Fibroblast of pulmonary artery (primary cell): ENCODE measurements at regions not wholly inside any gene's neighbourhood (a gene's known extent, or its start where the extent isn't known, plus 50 kb on each side); places are given as distances from the start of the nearest gene placed in this dataset.
A peak's percentile ranks its signal among the peaks of the same experiment; 100 is the strongest.
"Not testable (repeated sequence)": the region's sequence is repeated elsewhere in the genome, so short reads cannot be mapped to it uniquely, and the experiment has no call there.

Source experiments
- DNase-seq: peaks from one replicate; pipeline ENCODE4 v3.0.0-alpha.2; 2010; ENCODE audit warnings: low read depth
- H3K4me3 ChIP-seq: replicated peaks from 2 replicates; pipeline ENCODE4 v1.5.1; 2011; ENCODE audit warnings: low read depth, mild to moderate bottlenecking, control low read depth, low read length, moderate library complexity
- TF ChIP-seq, protein P1 (sequence below): IDR thresholded peaks from 2 replicates; pipeline ENCODE4 v1.5.1; 2011; ENCODE audit warnings: mild to moderate bottlenecking, control low read depth, low read length, inconsistent platforms; ENCODE audit errors: missing control alignments

DNA sequence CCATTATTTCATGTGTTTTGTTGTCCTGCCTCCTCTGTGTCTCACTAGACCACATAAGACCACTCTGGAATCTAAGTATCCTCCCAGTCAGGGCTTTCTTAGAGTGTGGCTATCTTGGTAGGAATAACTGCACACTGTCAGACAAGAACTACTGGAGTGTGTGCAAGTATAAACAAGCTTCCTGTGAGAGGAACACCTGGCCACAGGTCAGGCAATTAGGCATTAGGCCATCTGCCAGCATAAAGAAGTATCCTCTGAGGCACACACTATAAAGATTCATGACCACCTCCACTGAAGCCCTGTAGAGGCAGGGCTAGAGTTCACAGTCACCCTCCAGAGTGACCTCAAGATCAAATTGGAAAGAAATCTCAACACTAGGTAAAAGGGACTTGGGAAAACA is 507.0 kb upstream of the PABPC4L start:
- no peak overlapping the region for H3K4me3 ChIP-seq
- TF ChIP-seq, protein P1, sequence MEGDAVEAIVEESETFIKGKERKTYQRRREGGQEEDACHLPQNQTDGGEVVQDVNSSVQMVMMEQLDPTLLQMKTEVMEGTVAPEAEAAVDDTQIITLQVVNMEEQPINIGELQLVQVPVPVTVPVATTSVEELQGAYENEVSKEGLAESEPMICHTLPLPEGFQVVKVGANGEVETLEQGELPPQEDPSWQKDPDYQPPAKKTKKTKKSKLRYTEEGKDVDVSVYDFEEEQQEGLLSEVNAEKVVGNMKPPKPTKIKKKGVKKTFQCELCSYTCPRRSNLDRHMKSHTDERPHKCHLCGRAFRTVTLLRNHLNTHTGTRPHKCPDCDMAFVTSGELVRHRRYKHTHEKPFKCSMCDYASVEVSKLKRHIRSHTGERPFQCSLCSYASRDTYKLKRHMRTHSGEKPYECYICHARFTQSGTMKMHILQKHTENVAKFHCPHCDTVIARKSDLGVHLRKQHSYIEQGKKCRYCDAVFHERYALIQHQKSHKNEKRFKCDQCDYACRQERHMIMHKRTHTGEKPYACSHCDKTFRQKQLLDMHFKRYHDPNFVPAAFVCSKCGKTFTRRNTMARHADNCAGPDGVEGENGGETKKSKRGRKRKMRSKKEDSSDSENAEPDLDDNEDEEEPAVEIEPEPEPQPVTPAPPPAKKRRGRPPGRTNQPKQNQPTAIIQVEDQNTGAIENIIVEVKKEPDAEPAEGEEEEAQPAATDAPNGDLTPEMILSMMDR, result no peak
- no peak for DNase-seq

DNA sequence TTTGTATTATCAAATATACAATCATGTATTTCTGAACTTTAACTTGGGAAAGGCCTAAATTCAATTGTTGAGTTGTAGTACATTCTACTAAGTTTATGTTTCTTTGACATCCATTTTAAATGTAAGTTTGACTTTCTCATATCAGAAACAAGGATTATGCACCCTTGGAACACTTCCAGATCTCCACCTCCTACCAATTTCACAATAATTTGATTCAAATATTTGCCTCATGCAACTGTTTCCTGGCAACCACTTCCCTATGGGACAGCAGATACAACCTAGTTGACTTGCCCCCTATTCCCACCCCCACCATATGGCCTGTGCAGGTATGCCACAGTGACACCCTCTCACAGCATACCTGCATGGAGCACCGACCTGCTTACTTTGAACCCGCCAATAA is 506.4 kb upstream of the PABPC4L start:
- no peak overlapping the region for H3K4me3 ChIP-seq
- peak; percentile 27 for DNase-seq
- TF ChIP-seq, protein P1, result no peak

DNA sequence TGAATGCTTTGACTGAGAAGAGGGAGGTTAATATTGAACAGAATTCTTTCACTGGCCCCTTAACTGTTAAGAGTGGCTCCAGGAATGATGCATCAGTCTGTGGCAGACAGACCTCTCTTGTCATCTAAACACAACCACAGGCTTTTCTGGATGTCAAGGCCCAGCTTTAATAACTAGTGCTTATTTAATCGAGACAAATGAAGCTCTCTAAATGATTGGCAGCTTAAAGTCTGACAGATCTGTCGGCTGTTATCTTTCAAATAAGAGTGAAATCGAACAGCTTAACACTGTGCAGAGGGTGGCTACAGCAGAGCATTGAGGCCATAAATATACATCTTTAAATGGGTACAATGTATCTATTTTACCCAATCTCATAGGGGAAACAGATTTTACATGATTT is 500.8 kb upstream of the PABPC4L start:
- H3K4me3 ChIP-seq, result no peak overlapping the region
- DNase-seq, result no peak
- TF ChIP-seq, protein P1, result no peak

DNA sequence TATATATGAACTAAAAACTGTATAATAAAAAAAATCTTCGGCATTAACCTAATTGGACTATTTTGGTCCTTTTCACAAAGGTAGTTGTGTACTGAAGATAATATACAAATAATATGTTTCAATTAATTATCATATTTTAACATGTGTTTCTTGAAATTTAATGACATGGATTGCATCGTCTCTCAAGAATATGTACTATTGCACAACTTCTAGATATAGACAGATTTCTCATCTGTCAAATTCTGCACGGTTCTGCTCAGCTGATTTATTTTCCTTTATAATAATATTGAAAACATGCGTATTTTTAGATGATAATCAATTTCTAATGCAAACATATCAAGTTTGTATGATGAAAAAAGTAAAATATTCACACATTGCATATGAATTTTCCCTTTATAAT is 498.7 kb upstream of the PABPC4L start:
- TF ChIP-seq, protein P1, result no peak
- no peak overlapping the region for H3K4me3 ChIP-seq
- no peak for DNase-seq

DNA sequence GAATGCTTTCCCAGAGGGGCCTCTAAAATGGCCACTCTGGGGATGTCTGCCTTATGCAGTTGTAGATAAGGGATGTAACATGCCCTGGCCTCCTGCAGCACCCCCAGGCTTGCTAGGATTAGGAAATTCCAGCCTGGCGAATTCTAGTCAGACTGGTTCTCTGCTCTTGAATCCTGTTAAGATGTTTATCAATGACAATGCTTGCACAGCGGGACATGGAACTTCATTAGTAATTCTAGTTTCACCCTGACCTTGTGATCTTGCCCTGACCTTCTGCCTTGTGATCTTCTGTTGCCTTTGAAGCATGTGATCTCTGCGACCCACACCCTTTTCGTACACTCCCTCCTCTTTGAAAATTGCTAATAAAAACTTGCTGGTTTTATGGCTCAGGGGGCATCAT is 497.2 kb upstream of the PABPC4L start:
- not testable (repeated sequence) for DNase-seq, H3K4me3 ChIP-seq

DNA sequence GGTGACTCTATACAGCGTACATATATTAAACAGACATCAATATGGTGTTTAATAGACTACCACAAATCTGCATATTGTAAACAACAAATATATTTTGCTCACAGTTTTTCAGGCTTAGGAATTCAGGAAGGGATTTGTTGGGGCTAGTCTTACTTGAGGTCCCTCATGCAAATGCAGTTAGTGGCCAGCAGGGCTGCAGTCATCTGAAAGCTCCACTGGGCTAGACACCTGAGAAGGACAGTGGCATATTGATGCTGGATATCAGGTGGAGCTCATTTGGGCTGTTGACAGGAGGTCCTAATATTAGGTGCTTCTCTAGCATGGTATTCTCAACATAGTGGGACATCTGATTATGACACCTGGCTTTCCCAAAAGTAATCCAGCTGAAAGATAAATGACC is 493.8 kb upstream of the PABPC4L start:
- DNase-seq, result no peak
- no peak overlapping the region for H3K4me3 ChIP-seq
- TF ChIP-seq, protein P1, result no peak

DNA sequence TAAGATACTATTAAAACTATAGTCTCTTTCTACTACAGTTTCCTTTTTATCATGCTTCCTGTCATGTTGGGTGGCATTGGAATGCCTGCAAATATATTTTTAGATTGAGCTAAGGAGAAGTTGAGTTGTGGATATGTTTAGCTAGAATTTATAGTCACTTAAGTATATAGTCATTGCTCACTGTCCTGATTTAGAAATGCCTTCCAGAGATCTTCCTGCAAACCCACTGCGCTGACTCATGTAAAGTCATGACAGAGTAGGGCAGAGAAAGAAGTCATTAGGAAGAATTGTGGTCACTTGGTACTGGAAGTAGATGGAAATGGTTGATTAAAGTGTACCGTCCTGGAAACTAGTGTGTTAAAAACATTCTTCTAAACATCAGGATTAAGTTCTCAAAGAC is 490.3 kb upstream of the PABPC4L start:
- TF ChIP-seq, protein P1, result no peak
- H3K4me3 ChIP-seq, result no peak overlapping the region
- peak; percentile 8 for DNase-seq
